Skin epidermis (tissue), 12 donors: ENCODE measurements at regions not wholly inside any gene's neighbourhood (a gene's known extent, or its start where the extent isn't known, plus 50 kb on each side); places are given as distances from the start of the nearest gene placed in this dataset.
"Not testable (repeated sequence)": the region's sequence is repeated elsewhere in the genome, so short reads cannot be mapped to it uniquely, and the experiment has no call there.

Experiments
- H3K27ac ChIP-seq, 21 experiments: fragments of 200-600 bp; sonication (generic) in 11 of 21; one replicate each; pipeline ENCODE4 v1.5.0; 2020; ENCODE audit warnings: mild to moderate bottlenecking in 3 of 21, inconsistent platforms in 2 of 21, moderate library complexity in 2 of 21
- H3K4me3 ChIP-seq, 7 experiments: fragments of 200-600 bp; sonication (generic) in 2 of 7; one replicate each; pipeline ENCODE4 v1.5.0; 2020; ENCODE audit warnings: inconsistent platforms in 2 of 7, mild to moderate bottlenecking in 2 of 7, moderate library complexity in 1 of 7

DNA sequence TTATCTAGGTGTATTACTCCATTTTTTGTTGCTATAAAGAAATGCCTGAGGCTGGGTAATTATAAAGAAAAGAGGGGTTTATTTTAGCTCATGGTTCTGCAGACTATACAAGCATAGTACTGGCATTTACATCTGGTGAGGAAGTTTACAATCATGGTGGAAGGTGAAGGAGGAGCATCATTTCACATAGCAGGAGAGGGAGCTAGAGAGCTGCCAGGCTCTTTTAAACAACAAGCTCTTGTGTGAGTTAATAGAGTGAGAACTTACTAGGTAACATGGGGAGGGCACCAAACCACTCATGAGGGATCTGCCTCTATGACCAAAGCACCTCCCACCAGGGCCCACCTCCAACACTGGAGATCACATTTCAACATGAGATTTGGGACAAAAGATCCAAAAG is 221.7 kb upstream of the GPC6 start:
- H3K4me3 ChIP-seq = no peak overlapping the region
- H3K27ac ChIP-seq = no peak overlapping the region

DNA sequence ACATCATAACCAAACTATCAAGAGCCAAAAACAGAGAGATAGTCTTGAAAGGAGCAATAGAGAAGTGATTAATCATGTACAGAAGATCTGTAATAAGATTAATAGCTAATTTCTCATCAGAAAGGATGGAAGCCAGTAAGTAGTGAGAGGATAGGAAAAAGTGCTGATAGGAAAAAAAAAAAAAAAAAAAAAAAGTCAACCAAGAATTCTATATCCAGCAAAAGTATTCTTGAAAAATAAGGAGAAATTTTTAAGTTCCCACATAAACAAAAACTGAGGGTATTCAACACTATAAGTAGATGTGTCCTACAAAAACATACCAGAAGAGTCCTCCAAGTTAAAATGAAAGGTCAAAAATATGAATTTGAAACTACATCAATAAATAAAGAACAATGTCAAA is 218.7 kb upstream of the GPC6 start:
- Histone ChIP-seq H3K27ac (no peak overlapping the region), H3K4me3 (no peak overlapping the region)

DNA sequence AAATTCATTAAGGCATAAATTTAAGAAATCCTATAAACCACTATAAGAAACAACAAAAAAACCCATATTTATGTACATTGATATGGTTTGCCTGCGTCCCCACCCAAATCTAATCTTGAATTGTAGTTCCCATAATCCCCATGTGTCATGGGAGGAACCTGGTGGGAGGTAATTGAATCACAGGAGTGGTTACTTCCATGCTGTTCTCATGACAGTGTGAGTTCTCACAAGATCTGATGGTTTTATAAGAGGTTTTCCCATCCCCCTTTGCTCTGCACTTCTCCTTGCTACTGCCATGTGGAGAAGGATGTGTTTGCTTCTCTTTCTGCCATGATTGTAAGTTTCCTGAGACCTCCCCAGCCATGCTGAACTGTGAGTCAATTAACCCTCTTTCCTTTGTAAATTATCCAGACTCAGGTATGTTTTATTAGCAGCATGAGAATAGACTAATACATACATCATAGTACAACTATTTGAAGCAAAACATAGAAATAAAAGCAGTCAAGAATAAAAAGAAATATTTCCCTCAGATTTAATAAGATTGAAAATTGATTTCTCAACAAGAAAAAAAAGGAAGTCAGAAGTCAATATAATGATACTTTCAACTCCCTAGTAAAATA is 209.0 kb upstream of the GPC6 start:
- Histone ChIP-seq H3K27ac (no peak overlapping the region), H3K4me3 (no peak overlapping the region)

DNA sequence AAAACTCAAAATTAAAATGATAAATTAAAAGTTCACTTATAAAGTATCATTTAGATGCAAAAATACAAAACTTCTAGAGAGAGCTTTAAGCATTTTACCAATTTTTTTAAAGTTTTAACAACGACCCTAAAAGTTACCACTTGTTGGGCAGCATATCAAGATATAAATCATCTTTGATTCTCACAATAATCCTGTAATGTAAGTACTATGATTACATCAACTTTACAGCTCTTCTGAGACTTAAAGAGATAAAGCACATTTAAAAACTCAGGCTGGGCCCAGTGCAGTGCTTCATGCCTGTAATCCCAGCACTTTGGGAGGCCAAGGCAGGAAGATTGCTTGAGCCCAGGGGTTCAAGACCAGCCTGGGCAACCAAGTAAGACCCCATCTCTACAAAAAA is 202.7 kb upstream of the GPC6 start:
- Histone ChIP-seq H3K4me3 (no peak overlapping the region), H3K27ac (no peak overlapping the region)

DNA sequence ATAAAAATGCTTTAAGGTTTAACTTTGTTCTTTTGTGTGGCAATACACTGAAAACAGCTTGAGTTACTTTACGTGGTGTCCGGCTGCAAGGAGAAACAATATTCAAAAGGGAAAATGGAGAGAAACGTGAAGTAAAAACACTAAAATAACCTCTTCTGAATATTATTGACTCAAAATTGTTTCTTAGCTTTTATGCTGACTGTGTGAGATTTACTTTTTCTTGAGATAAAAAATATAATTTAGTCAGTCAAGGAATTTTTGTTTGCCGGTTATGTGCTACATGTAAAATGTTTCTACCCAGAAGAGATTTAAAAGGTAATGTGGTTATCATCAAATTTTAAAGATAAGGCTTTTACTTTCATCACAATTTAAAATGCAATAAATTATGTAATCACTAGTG is 200.6 kb upstream of the GPC6 start:
- no peak overlapping the region for H3K4me3 ChIP-seq
- no peak overlapping the region for H3K27ac ChIP-seq

DNA sequence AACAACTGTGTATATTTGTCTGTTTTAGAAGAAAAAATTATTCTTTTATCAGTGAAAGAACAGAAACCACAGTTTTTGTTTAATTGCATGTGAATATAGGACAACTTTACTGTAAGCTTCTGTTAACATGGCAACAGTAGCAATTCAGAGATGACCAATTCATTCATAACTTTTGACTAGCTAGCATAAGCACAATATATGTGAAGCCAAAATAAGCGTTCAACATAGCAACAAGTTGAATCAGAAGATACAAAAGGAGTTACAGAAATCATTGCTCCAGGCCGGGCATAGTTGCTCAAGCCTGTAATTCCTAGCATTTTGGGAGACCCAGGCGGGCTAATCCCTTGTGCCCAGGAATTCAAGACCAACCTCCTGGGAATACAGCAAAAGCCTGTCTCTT is 197.1 kb upstream of the GPC6 start:
- H3K4me3 ChIP-seq = no peak overlapping the region

DNA sequence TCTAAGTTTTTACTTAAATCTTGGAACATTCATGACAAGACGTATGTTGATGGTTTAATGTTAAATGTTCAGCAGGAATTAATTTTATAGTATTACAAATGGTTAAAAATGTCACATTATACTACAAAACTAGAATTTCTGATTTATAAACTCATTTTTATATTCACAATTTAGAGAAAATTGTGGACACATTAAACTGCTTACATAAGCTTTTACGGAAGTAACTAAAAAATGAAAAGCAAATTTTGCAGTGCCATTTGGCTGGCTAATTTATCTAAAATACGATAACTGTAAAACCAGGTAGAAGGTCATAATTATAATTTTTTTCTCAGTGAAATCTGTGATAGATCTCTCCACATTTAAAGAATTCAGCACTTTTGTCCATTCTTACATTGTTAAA is 190.2 kb upstream of the GPC6 start:
- no peak overlapping the region for H3K27ac ChIP-seq

More for the DNA sequence above, 197.1 kb upstream of the GPC6 start:
- no peak overlapping the region for H3K27ac ChIP-seq

DNA sequence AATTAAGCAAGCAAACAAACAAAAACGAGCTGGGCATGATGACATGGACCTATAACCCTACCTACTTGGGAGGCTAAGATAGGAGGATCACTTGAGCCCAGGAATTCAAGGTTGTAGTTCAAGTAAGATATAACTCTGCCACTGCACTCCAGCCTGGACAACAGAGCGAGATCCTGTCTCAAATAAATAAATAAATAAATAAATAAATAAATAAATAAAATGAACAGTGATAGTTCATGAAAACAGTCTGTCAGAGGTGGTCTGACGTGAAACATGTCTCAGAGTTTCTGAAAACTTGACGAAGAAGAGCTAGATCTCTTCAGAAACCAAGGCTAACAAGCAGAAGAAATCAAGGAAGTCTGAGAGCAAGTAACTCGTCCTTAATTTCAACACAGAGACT is 188.8 kb upstream of the GPC6 start:
- Histone ChIP-seq H3K27ac (no peak overlapping the region), H3K4me3 (no peak overlapping the region)

More for the DNA sequence above, 190.2 kb upstream of the GPC6 start:
- no peak overlapping the region for H3K4me3 ChIP-seq

DNA sequence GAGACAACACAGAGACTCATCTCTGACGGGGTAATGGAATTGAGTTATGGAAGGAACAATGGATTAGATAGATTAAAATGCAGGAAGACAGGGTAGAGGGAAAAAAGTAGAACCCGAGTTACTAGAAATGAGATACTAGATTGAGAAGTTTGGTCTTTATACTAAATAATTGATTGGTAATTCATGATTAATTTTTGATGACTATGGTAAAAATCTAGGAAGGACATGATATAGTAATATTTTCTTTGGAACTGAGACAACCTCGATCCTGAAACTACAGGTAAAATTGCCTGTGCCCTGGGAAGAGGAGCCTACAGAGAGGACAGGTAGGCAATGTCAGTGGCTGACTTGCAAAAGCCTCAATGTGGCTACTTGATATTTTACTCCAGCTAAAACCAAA is 188.4 kb upstream of the GPC6 start:
- H3K4me3 ChIP-seq = no peak overlapping the region
- no peak overlapping the region for H3K27ac ChIP-seq

DNA sequence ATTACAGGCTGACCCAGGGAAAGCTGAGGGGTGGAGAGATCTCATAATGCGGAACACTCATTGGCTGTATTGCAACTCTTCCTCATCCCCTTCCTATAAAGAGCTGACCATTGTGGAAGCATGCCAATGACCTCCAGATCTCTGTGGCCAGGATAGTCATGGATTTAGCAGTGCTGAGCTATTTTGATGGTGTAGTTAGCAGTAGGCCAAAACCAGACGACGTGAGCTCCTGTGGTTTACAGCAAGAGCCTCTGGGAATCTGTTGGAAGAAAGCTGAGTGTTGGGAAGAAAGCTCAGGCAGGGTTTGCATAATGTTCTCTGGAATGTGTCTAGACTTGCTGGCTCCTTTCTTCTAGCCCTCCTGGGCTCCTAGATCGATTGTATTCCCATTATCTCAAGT is 187.5 kb upstream of the GPC6 start:
- Histone ChIP-seq H3K27ac (no peak overlapping the region), H3K4me3 (no peak overlapping the region)

DNA sequence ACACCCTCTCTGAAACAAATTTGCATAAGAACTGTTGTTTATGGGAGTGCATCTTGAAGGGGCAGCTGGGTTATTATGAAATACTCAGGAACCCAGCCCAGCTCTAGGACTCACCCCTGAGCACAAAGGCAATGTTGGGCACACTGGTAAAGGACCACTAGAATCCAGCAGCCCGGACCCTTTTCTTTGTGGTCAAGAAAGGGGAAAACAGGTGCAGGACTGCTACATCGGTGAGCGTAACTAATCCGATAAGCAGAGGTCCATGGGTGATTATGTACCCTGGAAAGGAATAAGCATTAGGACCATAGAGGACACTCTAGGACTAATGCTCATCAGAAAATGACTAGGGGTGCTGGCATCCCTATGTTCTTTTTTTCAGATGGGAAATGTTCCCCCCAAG is 185.0 kb upstream of the GPC6 start:
- H3K4me3 ChIP-seq, H3K27ac ChIP-seq: not testable (repeated sequence)

DNA sequence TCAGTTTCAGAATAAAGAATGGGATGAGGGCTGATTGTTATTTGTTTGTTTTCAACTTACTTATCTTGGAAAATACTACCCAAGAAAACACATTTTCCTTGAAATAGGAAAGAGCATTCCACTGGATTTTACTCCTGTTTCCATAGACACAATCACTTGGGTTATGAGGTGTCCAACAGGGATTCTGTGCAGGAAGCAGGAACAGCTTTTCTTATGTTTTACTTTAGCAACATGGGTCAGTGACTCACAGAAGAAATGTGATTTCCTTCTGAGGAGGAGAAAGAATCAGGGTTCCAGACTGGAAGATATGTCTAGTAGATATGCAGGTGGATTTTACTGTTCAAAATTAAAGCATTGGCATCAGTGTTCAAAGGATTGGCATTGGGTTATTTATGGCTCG is 180.8 kb upstream of the GPC6 start:
- no peak overlapping the region for H3K4me3 ChIP-seq
- no peak overlapping the region for H3K27ac ChIP-seq

DNA sequence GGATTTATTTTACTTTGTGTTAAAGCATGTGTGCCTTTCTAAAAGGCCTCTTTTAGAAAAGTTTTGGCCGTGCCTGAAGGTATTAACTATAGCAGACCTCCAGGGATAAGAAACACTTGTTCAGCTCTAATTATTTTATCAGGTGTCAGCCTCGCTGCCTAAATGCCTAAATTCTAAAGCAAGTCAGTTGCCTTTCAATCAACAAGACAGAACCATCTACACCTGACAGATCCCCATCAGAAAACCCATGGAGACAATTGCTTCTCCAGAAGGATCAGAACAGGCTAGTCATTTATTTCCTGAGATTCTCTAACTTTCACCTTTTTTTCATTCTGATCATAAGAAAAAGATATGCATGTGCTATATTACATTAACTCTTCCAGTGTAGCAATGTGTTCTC is 171.4 kb upstream of the GPC6 start:
- Histone ChIP-seq H3K4me3 (no peak overlapping the region), H3K27ac (no peak overlapping the region)

DNA sequence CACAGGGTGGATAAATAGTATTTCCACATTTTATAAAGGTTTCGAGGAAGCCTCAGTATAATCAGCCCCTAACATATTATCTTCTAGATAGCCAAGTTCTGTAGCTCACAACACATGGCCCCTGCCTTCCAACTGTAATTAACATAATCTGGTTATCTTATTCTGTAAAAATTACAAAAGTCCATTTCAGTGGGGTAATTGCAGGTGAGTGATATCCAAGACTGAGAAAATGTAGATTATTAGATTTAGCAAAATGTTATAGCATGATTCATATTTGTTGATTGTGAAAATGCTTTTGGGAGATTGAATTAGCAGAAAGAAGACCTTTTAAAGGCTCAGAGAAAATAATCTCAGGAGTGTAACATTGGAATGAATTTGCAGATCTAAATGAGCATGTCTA is 168.3 kb upstream of the GPC6 start:
- Histone ChIP-seq H3K4me3 (no peak overlapping the region), H3K27ac (no peak overlapping the region)

DNA sequence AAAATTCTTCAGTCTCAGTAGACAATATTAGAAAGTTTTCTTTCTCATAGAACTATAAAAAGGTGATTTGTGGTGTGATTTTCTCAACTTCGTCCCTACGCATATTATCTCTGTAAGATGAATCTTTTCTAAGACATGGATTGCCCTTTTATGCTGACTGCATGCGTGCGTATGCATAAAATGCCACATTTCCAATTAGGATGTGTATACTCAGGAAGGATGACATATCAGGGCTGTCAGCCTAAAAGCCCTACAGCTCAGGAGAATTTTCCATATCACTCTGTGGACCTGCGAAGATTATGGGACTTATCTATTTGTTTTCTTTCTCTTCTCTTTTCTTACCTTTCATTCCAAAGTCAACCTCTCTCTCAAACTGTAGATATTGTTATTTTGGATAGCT is 166.5 kb upstream of the GPC6 start:
- no peak overlapping the region for H3K4me3 ChIP-seq
- H3K27ac ChIP-seq = no peak overlapping the region

DNA sequence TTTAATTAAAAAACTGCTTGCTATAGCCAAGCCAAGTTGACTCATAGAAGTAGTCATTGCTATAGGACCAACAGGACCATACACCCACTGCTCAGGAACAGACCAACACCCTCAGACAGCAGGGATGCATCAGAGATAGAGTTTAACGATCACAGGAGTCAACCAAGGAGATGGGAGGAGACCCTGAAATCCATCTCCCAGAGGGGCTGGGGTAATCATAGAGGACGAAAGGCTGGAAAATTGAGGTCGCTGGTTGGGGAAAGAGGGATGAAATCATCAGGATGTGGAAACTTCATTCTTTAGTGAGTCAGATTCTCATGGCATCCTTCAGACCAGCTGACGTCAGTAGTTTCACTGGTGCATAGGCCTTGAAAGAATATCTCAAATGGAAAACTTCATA is 160.4 kb upstream of the GPC6 start:
- Histone ChIP-seq H3K4me3 (no peak overlapping the region), H3K27ac (no peak overlapping the region)

DNA sequence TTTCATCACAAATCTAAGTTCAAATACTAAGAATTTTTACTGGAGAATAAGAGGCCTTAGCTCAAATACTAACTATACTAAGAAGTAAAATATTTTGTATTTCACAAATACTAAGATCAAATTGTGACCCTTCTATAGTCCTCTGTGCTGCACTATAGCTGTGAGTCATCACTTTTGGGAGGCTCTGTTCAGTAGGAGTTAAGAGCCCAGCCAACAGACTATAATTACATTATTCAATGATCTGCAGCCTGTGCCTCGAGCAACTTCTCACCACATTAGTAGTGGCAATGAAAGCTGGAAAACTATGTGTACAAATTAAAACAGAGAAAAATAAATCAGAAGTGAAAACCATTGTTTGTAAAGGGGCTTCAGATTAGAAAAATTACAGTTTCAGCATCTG is 147.3 kb upstream of the GPC6 start:
- Histone ChIP-seq H3K4me3 (no peak overlapping the region), H3K27ac (no peak overlapping the region)

DNA sequence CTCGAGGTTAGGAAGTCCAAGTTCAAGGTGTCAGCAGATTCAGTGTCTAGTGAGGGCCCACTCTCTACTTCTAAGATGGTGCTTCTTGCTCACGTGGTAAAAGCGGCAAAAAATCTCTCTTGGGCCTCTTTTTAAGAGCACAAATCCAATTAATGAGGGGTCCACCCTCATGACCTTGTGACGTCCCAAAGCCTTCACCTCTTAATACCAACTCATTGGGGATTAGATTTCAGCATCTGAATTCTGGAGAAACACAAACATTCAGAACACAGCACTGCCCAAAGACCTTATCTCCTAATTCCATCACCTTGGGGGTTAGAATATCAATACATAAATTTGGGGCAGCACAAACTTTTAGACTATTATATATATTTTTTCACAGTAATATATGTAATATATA is 146.4 kb upstream of the GPC6 start:
- no peak overlapping the region for H3K27ac ChIP-seq
- H3K4me3 ChIP-seq = no peak overlapping the region

DNA sequence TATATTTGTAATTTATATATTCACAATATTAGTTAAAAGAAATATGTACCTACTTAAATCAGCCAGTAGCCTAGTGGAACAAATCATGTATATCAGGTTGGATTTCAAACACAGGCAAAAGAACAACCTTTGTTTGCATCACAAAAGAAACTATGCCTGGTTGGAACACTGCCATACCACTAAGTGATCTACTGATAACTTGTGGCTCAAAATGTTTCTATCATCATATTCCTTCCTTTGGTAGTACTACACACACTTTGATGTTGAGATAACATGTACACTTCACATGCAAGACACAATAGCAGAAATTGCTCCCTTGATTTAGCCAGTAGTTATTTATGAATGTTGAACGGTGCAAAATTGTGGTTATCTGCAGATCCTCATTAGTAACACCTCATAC is 146.0 kb upstream of the GPC6 start:
- Histone ChIP-seq H3K4me3 (no peak overlapping the region), H3K27ac (no peak overlapping the region)

DNA sequence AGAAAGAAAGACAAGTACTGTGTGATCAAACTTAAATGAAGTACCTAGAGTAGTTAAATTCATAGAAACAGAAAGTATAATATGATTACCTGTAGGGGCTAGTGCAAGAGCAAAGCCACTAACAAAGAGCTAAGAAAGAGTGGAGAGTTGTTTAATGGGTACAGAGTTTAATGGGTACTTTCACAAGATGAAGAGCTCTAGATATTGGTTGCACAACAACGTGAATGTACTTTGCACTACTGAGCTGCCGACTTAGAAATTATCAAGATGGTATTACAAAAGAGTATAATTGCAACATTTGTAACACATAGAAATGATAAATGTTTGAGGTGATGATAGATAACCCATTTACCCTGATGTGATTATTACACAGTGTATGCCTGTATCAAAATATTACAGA is 140.3 kb upstream of the GPC6 start:
- no peak overlapping the region for H3K4me3 ChIP-seq
- no peak overlapping the region for H3K27ac ChIP-seq

DNA sequence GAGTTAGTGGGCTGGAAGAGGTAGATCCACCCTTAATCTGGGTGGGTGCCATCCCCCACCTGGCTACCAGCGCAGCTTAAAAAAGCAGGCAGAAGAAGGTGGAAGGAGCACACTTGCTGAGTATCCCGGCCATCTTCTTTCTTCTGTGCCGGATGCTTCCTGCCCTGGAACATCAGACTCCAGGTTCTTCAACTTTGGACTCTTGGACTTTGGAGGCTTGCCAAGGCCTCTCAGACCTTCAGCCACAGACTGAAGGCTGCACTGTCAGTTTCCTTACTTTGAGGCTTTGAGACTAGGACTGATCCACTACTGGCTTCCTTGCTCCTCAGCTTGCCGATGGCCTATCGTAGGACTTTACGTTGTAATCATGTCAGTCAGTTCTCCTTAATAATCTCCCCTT is 127.6 kb upstream of the GPC6 start:
- Histone ChIP-seq H3K27ac (no peak overlapping the region), H3K4me3 (no peak overlapping the region)

DNA sequence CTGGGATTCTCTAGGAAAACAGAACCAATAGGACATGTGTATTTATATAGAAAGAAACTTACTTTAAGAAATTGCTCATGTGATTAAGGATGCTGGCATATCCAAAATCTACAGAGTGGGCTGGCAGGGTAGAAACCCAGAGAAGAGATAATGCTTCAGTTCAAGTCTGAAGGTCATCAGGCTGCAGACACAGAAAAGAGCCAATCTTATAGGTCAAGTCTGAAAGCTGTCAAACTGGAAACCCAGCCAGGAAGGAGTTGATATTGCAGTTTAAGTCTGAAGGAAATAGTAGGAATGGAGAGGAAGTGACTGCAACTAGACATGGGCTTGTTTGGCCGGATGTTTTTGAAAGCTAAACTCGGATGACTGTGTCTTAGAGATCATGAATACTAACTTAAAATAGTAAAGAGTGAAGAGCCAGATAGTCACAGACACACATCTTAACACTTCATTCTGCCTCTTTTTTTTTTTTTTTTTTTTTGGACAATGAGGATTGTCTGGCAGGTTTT is 125.3 kb upstream of the GPC6 start:
- Histone ChIP-seq H3K27ac (no peak overlapping the region), H3K4me3 (no peak overlapping the region)

DNA sequence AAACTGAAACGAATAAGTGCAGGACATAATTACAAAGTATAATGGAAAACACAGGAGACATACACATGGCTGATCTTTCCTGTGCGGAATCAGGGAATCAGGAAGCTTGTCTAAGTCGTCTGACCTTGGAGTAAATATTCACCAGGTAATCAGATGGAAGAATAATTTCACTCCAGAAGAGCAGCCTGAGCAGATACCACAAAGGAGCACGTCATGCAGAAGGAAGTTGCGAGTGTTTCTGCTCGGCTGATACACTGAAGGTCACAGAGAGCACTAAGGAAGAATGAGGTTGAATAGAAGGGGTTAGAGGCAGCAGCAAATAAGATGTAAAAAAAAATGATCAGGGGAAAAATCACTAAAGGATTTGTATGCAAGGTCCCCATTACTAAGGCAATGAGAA is 122.3 kb upstream of the GPC6 start:
- Histone ChIP-seq H3K27ac (no peak overlapping the region), H3K4me3 (no peak overlapping the region)
